SU-DHL-6 (cell line): ENCODE measurements at regions not wholly inside any gene's neighbourhood (a gene's known extent, or its start where the extent isn't known, plus 50 kb on each side); places are given as distances from the start of the nearest gene placed in this dataset.

Experiments
- CTCF ChIP-seq: fragments of 200-600 bp; sonication (generic); IDR thresholded peaks from one replicate; pipeline ENCODE4 v1.5.1; 2017; ENCODE audit warnings: antibody characterized with exemption, mild to moderate bottlenecking, low read length, moderate library complexity; ENCODE audit not compliant: insufficient read depth, poor library complexity, severe bottlenecking
- EZH2phosphoT487 ChIP-seq: fragments of 200-600 bp; sonication (generic), shearing (Covaris generic); conservative IDR thresholded peaks from 2 replicates; pipeline ENCODE4 v1.6.1; 2018; ENCODE audit warnings: mild to moderate bottlenecking, antibody characterized with exemption, low read length, moderate library complexity, mixed read lengths

DNA sequence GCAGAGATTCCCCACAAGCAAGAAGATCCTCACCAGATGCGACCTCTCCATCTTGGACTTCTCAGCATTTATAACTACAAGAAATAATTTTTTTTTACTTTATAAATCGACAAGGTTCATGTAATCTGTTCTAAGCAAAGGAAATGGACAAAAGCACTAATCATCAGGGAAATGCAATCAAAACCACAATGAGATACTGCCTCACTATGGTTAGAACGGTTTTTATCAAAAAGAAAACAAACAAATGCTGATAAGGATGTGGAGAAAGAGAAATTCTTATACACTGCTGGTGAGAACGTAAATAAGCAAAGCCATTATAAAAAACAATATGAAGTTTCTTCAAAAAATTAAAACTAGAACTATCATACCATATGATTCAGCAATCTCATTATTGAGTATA is 1382.6 kb downstream of the ARAP2 start:
- TF ChIP-seq CTCF, result no peak
- no peak for TF ChIP-seq EZH2phosphoT487
